GM18511 (cell line): ENCODE measurements at regions not wholly inside any gene's neighbourhood (a gene's known extent, or its start where the extent isn't known, plus 50 kb on each side); places are given as distances from the start of the nearest gene placed in this dataset.

Experiments
- ATAC-seq: cut with Tn5 transposase; IDR thresholded peaks from one replicate; pipeline ENCODE4 v1.9.1; 2021; ENCODE audit warnings: mild to moderate bottlenecking, moderate library complexity; ENCODE audit not compliant: unreplicated experiment

GRCh38 chr11:41849250-41849649 is 389.8 kb upstream of the LRRC4C start:
- no peak for ATAC-seq

- ATAC-seq, result no peak
Observed at GRCh38 chr11:41851743-41852142, 392.3 kb upstream of the LRRC4C start.

GRCh38 chr11:41861838-41862237 is 402.4 kb upstream of the LRRC4C start:
- no peak for ATAC-seq

- no peak for ATAC-seq
Observed at GRCh38 chr11:41866525-41866924, 407.1 kb upstream of the LRRC4C start.

- ATAC-seq, result no peak
Observed at GRCh38 chr11:41868606-41869005, 409.2 kb upstream of the LRRC4C start.

- no peak for ATAC-seq
Observed at GRCh38 chr11:41872426-41872825, 413.0 kb upstream of the LRRC4C start.

- no peak for ATAC-seq
Observed at GRCh38 chr11:41872870-41873269, 413.4 kb upstream of the LRRC4C start.

GRCh38 chr11:41878095-41878494 is 418.6 kb upstream of the LRRC4C start:
- no peak for ATAC-seq

- ATAC-seq, result no peak
Observed at GRCh38 chr11:41879214-41879613, 419.8 kb upstream of the LRRC4C start.

- ATAC-seq, result no peak
Observed at GRCh38 chr11:41895081-41895480, 435.6 kb upstream of the LRRC4C start.

- ATAC-seq, result no peak
Observed at GRCh38 chr11:41897991-41898390, 438.5 kb upstream of the LRRC4C start.

GRCh38 chr11:41917900-41918299 is 458.4 kb upstream of the LRRC4C start:
- ATAC-seq, result no peak

- ATAC-seq, result no peak
Observed at GRCh38 chr11:41920374-41920773, 460.9 kb upstream of the LRRC4C start.

GRCh38 chr11:41921746-41922390 is 462.4 kb upstream of the LRRC4C start:
- no peak for ATAC-seq

- no peak for ATAC-seq
Observed at GRCh38 chr11:41926339-41926738, 466.9 kb upstream of the LRRC4C start.

GRCh38 chr11:41935241-41935640 is 475.8 kb upstream of the LRRC4C start:
- ATAC-seq, result no peak

GRCh38 chr11:41935795-41936194 is 476.3 kb upstream of the LRRC4C start:
- no peak for ATAC-seq

GRCh38 chr11:41943656-41944055 is 484.2 kb upstream of the LRRC4C start:
- no peak for ATAC-seq

GRCh38 chr11:41947392-41947791 is 487.9 kb upstream of the LRRC4C start:
- no peak for ATAC-seq

GRCh38 chr11:41950470-41951143 is 491.2 kb upstream of the LRRC4C start:
- no peak for ATAC-seq

GRCh38 chr11:41954034-41954433 is 494.6 kb upstream of the LRRC4C start:
- ATAC-seq, result no peak

GRCh38 chr11:41955066-41955465 is 495.6 kb upstream of the LRRC4C start:
- ATAC-seq, result no peak
